ENCODE measurements at regions not wholly inside any gene's neighbourhood (a gene's known extent, or its start where the extent isn't known, plus 50 kb on each side); places are given as distances from the start of the nearest gene placed in this dataset.

DNA sequence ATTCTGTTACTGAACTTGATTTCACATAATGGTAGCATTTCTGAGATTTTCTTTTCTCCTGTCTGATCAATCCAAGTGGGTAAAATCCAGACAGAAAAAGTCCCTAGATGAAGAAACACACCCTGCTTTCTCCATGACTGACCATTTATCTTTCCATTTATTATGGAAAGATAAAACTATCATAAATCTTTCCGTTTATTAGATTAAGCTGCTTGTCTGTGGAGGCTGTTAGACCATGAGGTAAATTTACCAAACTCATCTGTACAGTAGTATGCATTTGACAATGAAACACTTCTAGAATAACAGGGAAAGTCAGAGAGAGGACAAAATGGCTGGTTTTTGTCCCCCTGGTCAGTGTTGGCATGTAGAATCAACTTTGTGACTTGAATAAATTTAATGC is 491.2 kb upstream of the SEMA6A start:
- CTCF ChIA-PET: no interaction called here
- no peaks in the 10 kb centered on the region for H3K9me3 ChIP-seq
- no peak for FAIRE-seq

DNA sequence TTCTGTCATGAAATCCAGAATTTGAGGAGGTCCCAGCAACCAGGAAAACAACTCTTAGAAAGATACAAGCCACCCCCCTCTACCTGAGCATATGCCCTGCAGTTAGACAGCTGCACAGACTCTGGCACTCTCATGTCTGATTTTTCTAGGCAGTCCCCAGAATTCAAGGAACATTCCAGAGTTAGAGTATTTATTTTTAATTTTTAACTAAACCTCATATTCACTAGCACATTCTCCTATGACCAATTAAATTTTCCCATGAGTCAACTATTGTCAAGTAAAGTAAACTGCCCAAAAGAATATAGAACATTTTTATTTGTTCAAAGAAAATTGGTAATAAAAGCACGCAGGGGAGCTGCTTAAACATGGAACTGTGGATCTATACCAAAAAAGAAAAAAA is 490.5 kb upstream of the SEMA6A start:
- no peak for FAIRE-seq
- no peak for ATAC-seq
- 7% methylated on average over 1 of the region's 1 CpG for WGBS (ENCODE audit: missing lambda C conversion rate)
- no peaks in the 10 kb centered on the region for H3K4me1 ChIP-seq
- ChIA-PET POLR2A (no interaction called here), CTCF (no interaction called here)
- H3K9me3 ChIP-seq: no peaks in the 10 kb centered on the region
- TF ChIP-seq HOXB13 (CRISPR knock-in tag; IDR thresholded peaks at IDR 0.05; ENCODE audit: low read depth) (no peak), KDM5A (IDR thresholded peaks at IDR 0.05) (no peak), MYC (IDR thresholded peaks at IDR 0.05; ENCODE audit: borderline replicate concordance, low read length) (no peak), RNF2 (IDR thresholded peaks at IDR 0.05; ENCODE audit: borderline replicate concordance, low read depth) (no peak), TP53 (CRISPR knock-in tag; IDR thresholded peaks at IDR 0.05) (no peak), JUN (IDR thresholded peaks at IDR 0.05) (no peak), FOSL2 (IDR thresholded peaks at IDR 0.05) (no peak), FOSL2 (CRISPR knock-in tag; IDR thresholded peaks at IDR 0.05) (no peak), RCOR1 (IDR thresholded peaks at IDR 0.05; ENCODE audit: low read depth, low read length) (no peak), ZC3H11A (IDR thresholded peaks at IDR 0.05) (no peak), CBX2 (IDR thresholded peaks at IDR 0.05; ENCODE audit: borderline replicate concordance, low read depth) (no peak)
- H3K27ac ChIP-seq: no peak overlapping the region
- no peak overlapping the region for H3K4me3 ChIP-seq
- DNase-seq (ENCODE audit: low read depth in 1 of 2, low spot score in 1 of 2): no peak
- H3K4me2 ChIP-seq: no peak overlapping the region

More for the DNA sequence above, 491.2 kb upstream of the SEMA6A start:
- WGBS (ENCODE audit: missing lambda C conversion rate): 8% methylated on average over 1 of the region's 1 CpG
- TF ChIP-seq HDAC2 (IDR thresholded peaks at IDR 0.05) (no peak), POLR2AphosphoS2 (conservative IDR thresholded peaks at IDR 0.05; ENCODE audit: low read length) (no peak), FOSB (CRISPR knock-in tag; IDR thresholded peaks at IDR 0.05) (no peak), MAFK (IDR thresholded peaks at IDR 0.05; ENCODE audit: partially characterized antibody) (no peak), CEBPB (IDR thresholded peaks at IDR 0.05) (no peak), EHF (CRISPR knock-in tag; IDR thresholded peaks at IDR 0.05) (no peak)
- POLR2A ChIA-PET: no interaction called here
- H3K27ac ChIP-seq: no peak overlapping the region
- no peaks in the 10 kb centered on the region for H3K4me1 ChIP-seq
- no peak for ATAC-seq
- DNase-seq (ENCODE audit: low read depth in 1 of 2, low spot score in 1 of 2): no peak
- H3K4me2 ChIP-seq: no peak overlapping the region
- H3K4me3 ChIP-seq: no peak overlapping the region

DNA sequence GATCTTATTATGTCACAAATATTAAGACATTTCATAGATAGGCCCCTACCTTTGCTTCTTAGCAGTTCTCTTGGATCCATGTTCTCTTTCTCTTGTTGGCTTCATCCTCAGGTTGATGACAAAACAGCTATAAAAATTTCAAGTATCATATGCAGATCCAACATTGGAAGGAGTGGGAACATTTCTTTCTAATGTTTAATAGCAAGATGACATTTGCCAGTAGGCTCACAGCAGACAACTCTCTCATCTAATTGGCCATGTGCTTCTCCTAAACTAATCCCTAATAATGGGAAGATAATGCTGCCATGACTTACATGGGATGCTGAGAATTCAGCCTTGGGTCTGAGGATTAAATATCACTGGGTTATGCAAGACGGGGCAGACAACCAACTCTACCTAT is 485.5 kb upstream of the SEMA6A start:
- no peaks in the 10 kb centered on the region for H3K4me1 ChIP-seq
- ChIA-PET CTCF (no interaction called here), POLR2A (no interaction called here)
- ATAC-seq (no peak), DNase-seq (ENCODE audit: low read depth in 1 of 2, low spot score in 1 of 2) (no peak), FAIRE-seq (no peak)
- TF ChIP-seq JUN (IDR thresholded peaks at IDR 0.05): no peak
- no peak for TF ChIP-seq JUNB (IDR thresholded peaks at IDR 0.05)
- no peak for TF ChIP-seq RCOR1 (IDR thresholded peaks at IDR 0.05; ENCODE audit: low read depth, low read length)
- no peak for TF ChIP-seq ATOH8 (CRISPR knock-in tag; IDR thresholded peaks at IDR 0.05; ENCODE audit: low read depth)
- TF ChIP-seq FOXS1 (CRISPR knock-in tag; IDR thresholded peaks at IDR 0.05): no peak
- no peak for TF ChIP-seq POLR2AphosphoS2 (conservative IDR thresholded peaks at IDR 0.05; ENCODE audit: low read length)
- TF ChIP-seq USF2 (IDR thresholded peaks at IDR 0.05): no peak
- TF ChIP-seq CBX8 (IDR thresholded peaks at IDR 0.05): no peak
- TF ChIP-seq BCL3 (IDR thresholded peaks at IDR 0.05): no peak
- TF ChIP-seq FOSL2 (IDR thresholded peaks at IDR 0.05): no peak
- no peak for TF ChIP-seq FOSL2 (CRISPR knock-in tag; IDR thresholded peaks at IDR 0.05)
- no peak for TF ChIP-seq HOXB13 (CRISPR knock-in tag; IDR thresholded peaks at IDR 0.05; ENCODE audit: low read depth)
- no peak for TF ChIP-seq RFX5 (IDR thresholded peaks at IDR 0.05)
- TF ChIP-seq, protein P1, sequence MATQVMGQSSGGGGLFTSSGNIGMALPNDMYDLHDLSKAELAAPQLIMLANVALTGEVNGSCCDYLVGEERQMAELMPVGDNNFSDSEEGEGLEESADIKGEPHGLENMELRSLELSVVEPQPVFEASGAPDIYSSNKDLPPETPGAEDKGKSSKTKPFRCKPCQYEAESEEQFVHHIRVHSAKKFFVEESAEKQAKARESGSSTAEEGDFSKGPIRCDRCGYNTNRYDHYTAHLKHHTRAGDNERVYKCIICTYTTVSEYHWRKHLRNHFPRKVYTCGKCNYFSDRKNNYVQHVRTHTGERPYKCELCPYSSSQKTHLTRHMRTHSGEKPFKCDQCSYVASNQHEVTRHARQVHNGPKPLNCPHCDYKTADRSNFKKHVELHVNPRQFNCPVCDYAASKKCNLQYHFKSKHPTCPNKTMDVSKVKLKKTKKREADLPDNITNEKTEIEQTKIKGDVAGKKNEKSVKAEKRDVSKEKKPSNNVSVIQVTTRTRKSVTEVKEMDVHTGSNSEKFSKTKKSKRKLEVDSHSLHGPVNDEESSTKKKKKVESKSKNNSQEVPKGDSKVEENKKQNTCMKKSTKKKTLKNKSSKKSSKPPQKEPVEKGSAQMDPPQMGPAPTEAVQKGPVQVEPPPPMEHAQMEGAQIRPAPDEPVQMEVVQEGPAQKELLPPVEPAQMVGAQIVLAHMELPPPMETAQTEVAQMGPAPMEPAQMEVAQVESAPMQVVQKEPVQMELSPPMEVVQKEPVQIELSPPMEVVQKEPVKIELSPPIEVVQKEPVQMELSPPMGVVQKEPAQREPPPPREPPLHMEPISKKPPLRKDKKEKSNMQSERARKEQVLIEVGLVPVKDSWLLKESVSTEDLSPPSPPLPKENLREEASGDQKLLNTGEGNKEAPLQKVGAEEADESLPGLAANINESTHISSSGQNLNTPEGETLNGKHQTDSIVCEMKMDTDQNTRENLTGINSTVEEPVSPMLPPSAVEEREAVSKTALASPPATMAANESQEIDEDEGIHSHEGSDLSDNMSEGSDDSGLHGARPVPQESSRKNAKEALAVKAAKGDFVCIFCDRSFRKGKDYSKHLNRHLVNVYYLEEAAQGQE (IDR thresholded peaks at IDR 0.05): no peak
- TF ChIP-seq EHF (CRISPR knock-in tag; IDR thresholded peaks at IDR 0.05): no peak
- TF ChIP-seq NR3C1 (IDR thresholded peaks at IDR 0.05): no peak
- no peak for TF ChIP-seq ZFP36 (IDR thresholded peaks at IDR 0.05; ENCODE audit: borderline replicate concordance, partially characterized antibody)
- no peak for TF ChIP-seq ESRRA (IDR thresholded peaks at IDR 0.05; ENCODE audit: borderline replicate concordance, low read length)
- TF ChIP-seq SREBF2 (IDR thresholded peaks at IDR 0.05): no peak
- TF ChIP-seq FOSB (CRISPR knock-in tag; IDR thresholded peaks at IDR 0.05): no peak
- H3K4me3 ChIP-seq: no peak overlapping the region
- no peak overlapping the region for H3K4me2 ChIP-seq
- no peak overlapping the region for H3K27ac ChIP-seq
- WGBS (ENCODE audit: missing lambda C conversion rate): 8% methylated on average over 1 of the region's 1 CpG
- H3K9me3 ChIP-seq: no peaks in the 10 kb centered on the region
